OCI-LY3 (cell line): ENCODE measurements at regions not wholly inside any gene's neighbourhood (a gene's known extent, or its start where the extent isn't known, plus 50 kb on each side); places are given as distances from the start of the nearest gene placed in this dataset.

Experiments
- H2AFZ ChIP-seq: fragments of 200-600, 300-600 bp; shearing (Covaris generic); 2 replicates; pipeline ENCODE4 v1.6.0; 2014; ENCODE audit warnings: antibody characterized with exemption, low read depth, low read length
- H3K27ac ChIP-seq: fragments of 200-600, 300-600 bp; sonication (generic); 2 replicates; pipeline ENCODE4 v1.5.1; 2014; ENCODE audit warnings: mild to moderate bottlenecking, low read length, moderate library complexity, mixed read lengths
- H3K27me3 ChIP-seq: fragments of 200-600, 300-600 bp; sonication (generic); 2 replicates; pipeline ENCODE4 v1.6.1; 2014; ENCODE audit warnings: low read depth, low read length, mixed read lengths
- H3K36me3 ChIP-seq: fragments of 200-600, 300-600 bp; sonication (generic); replicated peaks from 2 replicates; pipeline ENCODE3; 2014; ENCODE audit warnings: low read depth, low read length, mixed read lengths
- H3K4me1 ChIP-seq: fragments of 300-600, 200-600 bp; sonication (generic); 2 replicates; pipeline ENCODE4 v1.6.1; 2014; ENCODE audit warnings: low read length, mixed read lengths
- H3K4me2 ChIP-seq: fragments of 200-600, 300-600 bp; sonication (generic); 2 replicates; pipeline ENCODE4 v1.6.1; 2014; ENCODE audit warnings: low read length, mixed read lengths
- H3K4me3 ChIP-seq: fragments of 300-600, 200-600 bp; sonication (generic); 2 replicates; pipeline ENCODE4 v1.5.1; 2014; ENCODE audit warnings: antibody characterized with exemption, mild to moderate bottlenecking, low read length, moderate library complexity
- H3K79me2 ChIP-seq: fragments of 300-600, 200-600 bp; shearing (Covaris generic); 2 replicates; pipeline ENCODE4 v1.6.1; 2014; ENCODE audit warnings: mild to moderate bottlenecking, low read length, mixed read lengths
- H3K9ac ChIP-seq: fragments of 300-600, 200-600 bp; shearing (Covaris generic); 2 replicates; pipeline ENCODE4 v1.6.0; 2014; ENCODE audit warnings: mild to moderate bottlenecking, low read length, moderate library complexity
- H3K9me3 ChIP-seq: fragments of 200-600, 300-600 bp; shearing (Covaris generic); 2 replicates; pipeline ENCODE4 v1.6.1; 2014; ENCODE audit warnings: low read length, mixed read lengths; ENCODE audit not compliant: insufficient read depth
- H4K20me1 ChIP-seq: fragments of 200-600, 300-600 bp; sonication (generic); 2 replicates; pipeline ENCODE4 v1.6.1; 2016; ENCODE audit warnings: low read length, mixed read lengths; ENCODE audit not compliant: insufficient read depth
- CTCF ChIP-seq: fragments of 200-600, 300-600 bp; sonication (generic); IDR thresholded peaks from 2 replicates; pipeline ENCODE4 v1.5.1; 2014; ENCODE audit warnings: antibody characterized with exemption, low read length, low read depth
- EZH2phosphoT487 ChIP-seq: fragments of 200-600 bp; shearing (Covaris generic); IDR thresholded peaks from 2 replicates; pipeline ENCODE4 v1.6.1; 2018; ENCODE audit warnings: antibody characterized with exemption, mixed run types, low read depth

GRCh38 chr9:79778581-79778980 lies 206.8 kb downstream of the TLE4 start:
- TF ChIP-seq CTCF = no peak
- no peak for TF ChIP-seq EZH2phosphoT487
- Histone ChIP-seq H3K9ac (no peak overlapping the region), H4K20me1 (no peaks in the 10 kb centered on the region), H3K27me3 (peaks cover 6% of the 10 kb centered on the region; the same call in 1 of the 2 replicates), H3K9me3 (no peaks in the 10 kb centered on the region), H3K36me3 (no peaks in the 10 kb centered on the region), H3K4me1 (no peaks in the 10 kb centered on the region), H3K4me3 (no peak overlapping the region), H3K4me2 (no peak overlapping the region), H2AFZ (no peak overlapping the region), H3K27ac (no peak overlapping the region), H3K79me2 (no peaks in the 10 kb centered on the region)

GRCh38 chr9:79776581-79776980 lies 204.8 kb downstream of the TLE4 start:
- H3K27me3 ChIP-seq = peaks cover 6% of the 10 kb centered on the region
- H3K4me1 ChIP-seq = no peaks in the 10 kb centered on the region
- no peaks in the 10 kb centered on the region for H4K20me1 ChIP-seq
- no peaks in the 10 kb centered on the region for H3K9me3 ChIP-seq
- no peak overlapping the region for H3K9ac ChIP-seq
- H2AFZ ChIP-seq = no peak overlapping the region
- no peak for TF ChIP-seq CTCF
- TF ChIP-seq EZH2phosphoT487 = no peak
- no peak overlapping the region for H3K4me3 ChIP-seq
- no peak overlapping the region for H3K27ac ChIP-seq
- H3K36me3 ChIP-seq = no peaks in the 10 kb centered on the region
- no peak overlapping the region for H3K4me2 ChIP-seq
- no peaks in the 10 kb centered on the region for H3K79me2 ChIP-seq
